CD8-positive, alpha-beta memory T cell (primary cell): ENCODE measurements at regions not wholly inside any gene's neighbourhood (a gene's known extent, or its start where the extent isn't known, plus 50 kb on each side); places are given as distances from the start of the nearest gene placed in this dataset.

ENCODE experiments used
- CTCF ChIA-PET: fragments of 350-600 bp; sonication (Branson Sonifier 250); formaldehyde crosslinking; loops from one replicate; lab custom pipeline; 2021; ENCODE audit warnings: antibody characterized with exemption; lab: Charles Lee
- POLR2A ChIA-PET: fragments of 350-600 bp; sonication (Branson Sonifier 250); formaldehyde crosslinking; loops from one replicate; lab custom pipeline; 2021; ENCODE audit warnings: antibody characterized with exemption; lab: Charles Lee
- DNase-seq, 5 donors: peaks; one replicate each; pipeline versions ENCODE4 v3.0.0 to v3.0.0-alpha.2; 2020 to 2022; ENCODE audit warnings: mixed read lengths in 1 of 5
- H3K27ac ChIP-seq: one replicate; pipeline ENCODE4 v1.7.0; 2013; ENCODE audit warnings: low read depth, mild to moderate bottlenecking, low read length, moderate library complexity
- H3K27me3 ChIP-seq: 2 replicates; pipeline ENCODE4 v1.7.0; 2013; ENCODE audit warnings: low read length, mild to moderate bottlenecking; ENCODE audit not compliant: insufficient read depth, poor library complexity, severe bottlenecking
- H3K36me3 ChIP-seq: 2 replicates; pipeline ENCODE4 v1.7.0; 2013; ENCODE audit warnings: mild to moderate bottlenecking, low read length, moderate library complexity; ENCODE audit not compliant: insufficient read depth
- H3K4me1 ChIP-seq: 2 replicates; pipeline ENCODE4 v1.7.0; 2013; ENCODE audit warnings: mild to moderate bottlenecking, low read length, moderate library complexity; ENCODE audit not compliant: insufficient read depth
- H3K4me3 ChIP-seq: 2 replicates; pipeline ENCODE4 v1.7.0; 2013; ENCODE audit warnings: mild to moderate bottlenecking, low read length
- H3K9me3 ChIP-seq: 2 replicates; pipeline ENCODE4 v1.7.0; 2013; ENCODE audit warnings: mild to moderate bottlenecking, low read length
- H3K27ac Mint-ChIP-seq, 8 donors: one replicate each; pipeline ENCODE4 v1.8.0; 2020 to 2021; ENCODE audit warnings: mixed read lengths in 8 of 8, mild to moderate bottlenecking in 6 of 8, inconsistent platforms in 3 of 8, moderate library complexity in 3 of 8
- H3K27me3 Mint-ChIP-seq, 2 donors: one replicate each; pipeline ENCODE4 v1.8.0; 2020 to 2021; ENCODE audit warnings: mixed read lengths in 2 of 2, mild to moderate bottlenecking in 1 of 2, moderate library complexity in 1 of 2
- H3K36me3 Mint-ChIP-seq, 3 donors: one replicate each; pipeline ENCODE4 v1.8.0; 2020 to 2021; ENCODE audit warnings: mixed read lengths in 3 of 3, inconsistent platforms in 1 of 3, mild to moderate bottlenecking in 1 of 3
- H3K4me1 Mint-ChIP-seq, 3 donors: one replicate each; pipeline ENCODE4 v1.8.0; 2020 to 2021; ENCODE audit warnings: mixed read lengths in 3 of 3, inconsistent platforms in 1 of 3, mild to moderate bottlenecking in 1 of 3
- H3K4me3 Mint-ChIP-seq, 7 donors: one replicate each; pipeline ENCODE4 v1.8.0; 2020 to 2021; ENCODE audit warnings: mixed read lengths in 7 of 7, mild to moderate bottlenecking in 6 of 7, moderate library complexity in 4 of 7, inconsistent platforms in 2 of 7
- H3K9me3 Mint-ChIP-seq, 5 donors: one replicate each; pipeline ENCODE4 v1.8.0; 2020 to 2022; ENCODE audit warnings: mixed read lengths in 5 of 5, mild to moderate bottlenecking in 3 of 5, moderate library complexity in 2 of 5, inconsistent platforms in 1 of 5

GRCh38 chr1:105874621-105875020, 1181.9 kb upstream of the PRMT6 start:
- Mint-ChIP-seq H3K9me3 (peaks cover 13 to 24% (median 17%) of the 10 kb centered on the region in 5 donors), H3K4me3 (no peak overlapping the region), H3K27me3 (no peaks in the 10 kb centered on the region), H3K27ac (no peak overlapping the region), H3K4me1 (no peaks in the 10 kb centered on the region), H3K36me3 (no peaks in the 10 kb centered on the region)
- ChIA-PET CTCF (no interaction called here), POLR2A (no interaction called here)
- no peaks in the 10 kb centered on the region for H3K36me3 ChIP-seq
- H3K4me1 ChIP-seq, result no peaks in the 10 kb centered on the region
- no peaks in the 10 kb centered on the region for H3K27me3 ChIP-seq
- H3K27ac ChIP-seq, result no peak overlapping the region
- no peaks in the 10 kb centered on the region for H3K9me3 ChIP-seq
- no peak for DNase-seq
- no peak overlapping the region for H3K4me3 ChIP-seq

- ChIA-PET POLR2A (no interaction called here), CTCF (no interaction called here)
- no peaks in the 10 kb centered on the region for H3K27me3 Mint-ChIP-seq
- H3K4me1 ChIP-seq, result no peaks in the 10 kb centered on the region
- no peaks in the 10 kb centered on the region for H3K36me3 Mint-ChIP-seq
- no peak for DNase-seq
- H3K4me3 Mint-ChIP-seq, result no peak overlapping the region
- H3K4me1 Mint-ChIP-seq, result no peaks in the 10 kb centered on the region
- H3K4me3 ChIP-seq, result no peak overlapping the region
- no peak overlapping the region for H3K27ac ChIP-seq
- H3K9me3 Mint-ChIP-seq, result peaks cover 12 to 29% (median 21%) of the 10 kb centered on the region in 5 donors
- H3K9me3 ChIP-seq, result no peaks in the 10 kb centered on the region
- no peak overlapping the region for H3K27ac Mint-ChIP-seq
- no peaks in the 10 kb centered on the region for H3K27me3 ChIP-seq
- H3K36me3 ChIP-seq, result no peaks in the 10 kb centered on the region
Measured at GRCh38 chr1:105886309-105886708, 1170.2 kb upstream of the PRMT6 start.

- CTCF ChIA-PET, result no interaction called here
- no peaks in the 10 kb centered on the region for H3K36me3 Mint-ChIP-seq
- Histone ChIP-seq H3K36me3 (no peaks in the 10 kb centered on the region), H3K4me3 (no peak overlapping the region), H3K9me3 (no peaks in the 10 kb centered on the region), H3K4me1 (no peaks in the 10 kb centered on the region), H3K27ac (no peak overlapping the region), H3K27me3 (no peaks in the 10 kb centered on the region)
- no peaks in the 10 kb centered on the region for H3K27me3 Mint-ChIP-seq
- H3K4me1 Mint-ChIP-seq, result no peaks in the 10 kb centered on the region
- POLR2A ChIA-PET, result no interaction called here
- H3K4me3 Mint-ChIP-seq, result no peak overlapping the region
- no peak for DNase-seq
- H3K9me3 Mint-ChIP-seq, result peaks cover 9 to 44% (median 14%) of the 10 kb centered on the region in 5 donors
- H3K27ac Mint-ChIP-seq, result no peak overlapping the region
Measured at GRCh38 chr1:105891308-105891707, 1165.2 kb upstream of the PRMT6 start.

- DNase-seq, result no peak
- no peaks in the 10 kb centered on the region for H3K4me1 ChIP-seq
- ChIA-PET CTCF (no interaction called here), POLR2A (no interaction called here)
- no peak overlapping the region for H3K27ac ChIP-seq
- H3K9me3 ChIP-seq, result no peaks in the 10 kb centered on the region
- H3K4me3 Mint-ChIP-seq, result no peak overlapping the region
- H3K9me3 Mint-ChIP-seq, result peaks cover 11 to 48% (median 17%) of the 10 kb centered on the region in 5 donors
- H3K36me3 ChIP-seq, result no peaks in the 10 kb centered on the region
- no peaks in the 10 kb centered on the region for H3K36me3 Mint-ChIP-seq
- no peaks in the 10 kb centered on the region for H3K4me1 Mint-ChIP-seq
- H3K27me3 Mint-ChIP-seq, result no peaks in the 10 kb centered on the region
- H3K27me3 ChIP-seq, result no peaks in the 10 kb centered on the region
- no peak overlapping the region for H3K27ac Mint-ChIP-seq
- H3K4me3 ChIP-seq, result no peak overlapping the region
Measured at GRCh38 chr1:105894006-105894405, 1162.5 kb upstream of the PRMT6 start.

GRCh38 chr1:105909811-105910210, 1146.7 kb upstream of the PRMT6 start:
- Histone ChIP-seq H3K36me3 (no peaks in the 10 kb centered on the region), H3K9me3 (no peaks in the 10 kb centered on the region), H3K27me3 (no peaks in the 10 kb centered on the region), H3K4me1 (no peaks in the 10 kb centered on the region), H3K4me3 (no peak overlapping the region), H3K27ac (no peak overlapping the region)
- no peak overlapping the region for H3K27ac Mint-ChIP-seq
- no peaks in the 10 kb centered on the region for H3K36me3 Mint-ChIP-seq
- H3K4me3 Mint-ChIP-seq, result no peak overlapping the region
- no peaks in the 10 kb centered on the region for H3K4me1 Mint-ChIP-seq
- H3K27me3 Mint-ChIP-seq, result no peaks in the 10 kb centered on the region
- DNase-seq, result no peak
- ChIA-PET POLR2A (no interaction called here), CTCF (no interaction called here)
- peaks cover 6 to 27% (median 16%) of the 10 kb centered on the region in 5 donors for H3K9me3 Mint-ChIP-seq

- H3K27me3 Mint-ChIP-seq, result no peaks in the 10 kb centered on the region
- Histone ChIP-seq H3K27ac (no peak overlapping the region), H3K9me3 (no peaks in the 10 kb centered on the region), H3K36me3 (no peaks in the 10 kb centered on the region), H3K27me3 (no peaks in the 10 kb centered on the region), H3K4me3 (no peak overlapping the region), H3K4me1 (no peaks in the 10 kb centered on the region)
- ChIA-PET CTCF (no interaction called here), POLR2A (no interaction called here)
- peaks cover 3 to 14% (median 14%) of the 10 kb centered on the region in 5 donors for H3K9me3 Mint-ChIP-seq
- H3K4me1 Mint-ChIP-seq, result no peaks in the 10 kb centered on the region
- H3K4me3 Mint-ChIP-seq, result no peak overlapping the region
- DNase-seq, result no peak
- no peak overlapping the region for H3K27ac Mint-ChIP-seq
- no peaks in the 10 kb centered on the region for H3K36me3 Mint-ChIP-seq
Measured at GRCh38 chr1:105914403-105914802, 1142.1 kb upstream of the PRMT6 start.

GRCh38 chr1:105934806-105935205, 1121.7 kb upstream of the PRMT6 start:
- Mint-ChIP-seq H3K36me3 (no peaks in the 10 kb centered on the region), H3K27me3 (no peaks in the 10 kb centered on the region), H3K9me3 (peaks cover 7 to 21% (median 20%) of the 10 kb centered on the region in 5 donors), H3K27ac (no peak overlapping the region), H3K4me3 (no peak overlapping the region), H3K4me1 (no peaks in the 10 kb centered on the region)
- no peaks in the 10 kb centered on the region for H3K4me1 ChIP-seq
- DNase-seq, result no peak
- no peak overlapping the region for H3K4me3 ChIP-seq
- ChIA-PET POLR2A (no interaction called here), CTCF (no interaction called here)
- H3K27me3 ChIP-seq, result no peaks in the 10 kb centered on the region
- no peak overlapping the region for H3K27ac ChIP-seq
- H3K36me3 ChIP-seq, result no peaks in the 10 kb centered on the region
- H3K9me3 ChIP-seq, result no peaks in the 10 kb centered on the region

GRCh38 chr1:105964879-105965278, 1091.6 kb upstream of the PRMT6 start:
- no peaks in the 10 kb centered on the region for H3K4me1 ChIP-seq
- Mint-ChIP-seq H3K9me3 (peaks cover 3 to 40% (median 4%) of the 10 kb centered on the region in 5 donors), H3K27me3 (no peaks in the 10 kb centered on the region), H3K27ac (no peak overlapping the region), H3K4me1 (no peaks in the 10 kb centered on the region), H3K4me3 (no peak overlapping the region), H3K36me3 (no peaks in the 10 kb centered on the region)
- H3K9me3 ChIP-seq, result no peaks in the 10 kb centered on the region
- H3K4me3 ChIP-seq, result no peak overlapping the region
- H3K36me3 ChIP-seq, result no peaks in the 10 kb centered on the region
- H3K27me3 ChIP-seq, result no peaks in the 10 kb centered on the region
- no peak for DNase-seq
- CTCF ChIA-PET, result no interaction called here
- POLR2A ChIA-PET, result no interaction called here
- H3K27ac ChIP-seq, result no peak overlapping the region

- CTCF ChIA-PET, result no interaction called here
Measured at GRCh38 chr1:105997516-105997915, 1059.0 kb upstream of the PRMT6 start.

More at GRCh38 chr1:105997516-105997915, 1059.0 kb upstream of the PRMT6 start:
- no peaks in the 10 kb centered on the region for H3K36me3 ChIP-seq
- H3K4me3 ChIP-seq, result no peak overlapping the region
- POLR2A ChIA-PET, result no interaction called here
- H3K36me3 Mint-ChIP-seq, result peaks cover 0 to 2% (median 0%) of the 10 kb centered on the region in 3 donors
- no peaks in the 10 kb centered on the region for H3K27me3 ChIP-seq
- no peaks in the 10 kb centered on the region for H3K4me1 ChIP-seq
- no peak overlapping the region for H3K4me3 Mint-ChIP-seq
- no peaks in the 10 kb centered on the region for H3K27me3 Mint-ChIP-seq
- H3K27ac Mint-ChIP-seq, result no peak overlapping the region
- H3K9me3 Mint-ChIP-seq, result peaks cover 11 to 17% (median 15%) of the 10 kb centered on the region in 5 donors
- H3K27ac ChIP-seq, result no peak overlapping the region
- DNase-seq, result no peak
- H3K4me1 Mint-ChIP-seq, result no peaks in the 10 kb centered on the region
- H3K9me3 ChIP-seq, result no peaks in the 10 kb centered on the region
